GM12891 (cell line): ENCODE measurements at regions not wholly inside any gene's neighbourhood (a gene's known extent, or its start where the extent isn't known, plus 50 kb on each side); places are given as distances from the start of the nearest gene placed in this dataset.

Experiments
- POLR2A ChIP-seq: IDR thresholded peaks from 2 replicates; pipeline ENCODE4 v1.6.1; 2011; ENCODE audit warnings: low read depth, low read length, control low read depth
- POLR2AphosphoS5 ChIP-seq: IDR thresholded peaks from 2 replicates; pipeline ENCODE4 v1.6.1; 2011; ENCODE audit warnings: low read depth, low read length, control low read depth
- POU2F2 ChIP-seq: IDR thresholded peaks from 2 replicates; pipeline ENCODE4 v1.6.1; 2011; ENCODE audit warnings: low read depth, mild to moderate bottlenecking, control low read depth, low read length, moderate library complexity
- SPI1 ChIP-seq: IDR thresholded peaks from 2 replicates; pipeline ENCODE4 v1.6.1; 2011; ENCODE audit warnings: low read depth, low read length, control low read depth
- TAF1 ChIP-seq: IDR thresholded peaks from 2 replicates; pipeline ENCODE4 v1.6.1; 2011; ENCODE audit warnings: low read depth, low read length, control low read depth

DNA sequence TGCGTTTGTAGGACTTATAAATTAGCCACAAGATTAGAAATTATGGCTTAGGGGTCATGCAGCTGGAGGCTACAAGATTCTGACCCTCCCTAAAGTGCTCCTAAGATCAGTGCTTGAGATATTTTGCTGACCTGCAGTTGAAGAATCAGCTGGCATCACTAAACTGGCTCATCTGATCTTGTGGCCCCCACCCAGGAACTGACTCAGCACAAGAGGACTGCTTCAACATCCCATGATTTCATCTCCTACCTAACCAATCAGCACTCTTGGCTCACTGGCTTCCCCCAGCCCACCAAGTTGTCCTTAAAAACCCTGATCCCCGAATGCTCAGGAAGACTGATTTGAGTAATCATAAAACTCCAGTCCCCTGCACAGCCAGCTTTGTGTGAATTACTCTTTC is 86.4 kb upstream of the ERCC4 start:
- TF ChIP-seq TAF1 (no peak), POLR2A (no peak), POLR2AphosphoS5 (no peak), POU2F2 (no peak), SPI1 (no peak)
